H1 (cell line): ENCODE measurements at regions not wholly inside any gene's neighbourhood (a gene's known extent, or its start where the extent isn't known, plus 50 kb on each side); places are given as distances from the start of the nearest gene placed in this dataset.

Source experiments
- E2F6 ChIP-seq: IDR thresholded peaks from 2 replicates; pipeline ENCODE4 v1.6.1; 2012; ENCODE audit warnings: inconsistent platforms
- EGR1 ChIP-seq: IDR thresholded peaks from 2 replicates; pipeline ENCODE4 v1.6.1; 2011; ENCODE audit warnings: low read depth, low read length, borderline replicate concordance
- EP300 ChIP-seq, 2 experiments: IDR thresholded peaks; 1 replicate in 1 of 2; 2 replicates in 1 of 2; pipeline ENCODE4 v1.6.1; 2011 to 2012; ENCODE audit warnings: low read depth in 2 of 2, low read length in 2 of 2, mild to moderate bottlenecking in 2 of 2, borderline replicate concordance in 1 of 2, inconsistent platforms in 1 of 2, moderate library complexity in 1 of 2
- EZH2 ChIP-seq: fragments of 200-600 bp; sonication (generic); IDR thresholded peaks from 2 replicates; pipeline ENCODE4 v1.7.1; 2012; ENCODE audit warnings: low read depth, mild to moderate bottlenecking, moderate library complexity, low read length, inconsistent platforms; ENCODE audit not compliant: severe bottlenecking
- KDM1A ChIP-seq: fragments of 200-600, 300-600 bp; sonication (generic); IDR thresholded peaks from 2 replicates; pipeline ENCODE4 v1.7.1; 2016; ENCODE audit warnings: mild to moderate bottlenecking, low read length, borderline replicate concordance
- NANOG ChIP-seq: IDR thresholded peaks from 2 replicates; pipeline ENCODE4 v1.6.1; 2011; ENCODE audit warnings: low read length, low read depth, mild to moderate bottlenecking, inconsistent platforms; ENCODE audit not compliant: insufficient read depth, poor library complexity, severe bottlenecking
- RXRA ChIP-seq: IDR thresholded peaks from 2 replicates; pipeline ENCODE4 v1.6.1; 2011; ENCODE audit warnings: low read depth, mild to moderate bottlenecking, low read length, moderate library complexity; ENCODE audit not compliant: insufficient read depth
- SIRT6 ChIP-seq: IDR thresholded peaks from one replicate; pipeline ENCODE4 v1.7.1; 2012; ENCODE audit warnings: low read length, inconsistent platforms
- SRF ChIP-seq: IDR thresholded peaks from 2 replicates; pipeline ENCODE4 v1.6.1; 2011; ENCODE audit warnings: mild to moderate bottlenecking, low read depth, low read length, moderate library complexity
- TBP ChIP-seq: IDR thresholded peaks from 2 replicates; pipeline ENCODE4 v1.6.1; 2011; ENCODE audit warnings: low read depth, low read length, improper control_type of control experiment
- ZNF274 ChIP-seq: IDR thresholded peaks from 2 replicates; pipeline ENCODE4 v1.7.0; 2012; ENCODE audit warnings: low read length, borderline replicate concordance; ENCODE audit errors: extremely low read depth

- TF ChIP-seq RXRA (no peak), TBP (no peak), EZH2 (no peak), SRF (no peak), EP300 (IDR thresholded peaks at IDR 0.05; ENCODE audit: borderline replicate concordance in 1 of 2, low read depth in 2 of 2, low read length in 2 of 2) (no peak), E2F6 (no peak), ZNF274 (no peak), KDM1A (no peak), EGR1 (no peak), SIRT6 (no peak), NANOG (no peak)
Measured at GRCh38 chr1:188129856-188130838, 1301.4 kb downstream of the PLA2G4A start (continued).
